ENCODE measurements at regions not wholly inside any gene's neighbourhood (a gene's known extent, or its start where the extent isn't known, plus 50 kb on each side); places are given as distances from the start of the nearest gene placed in this dataset.
A peak's percentile ranks its signal among the peaks of the same experiment; 100 is the strongest.
"Not testable (repeated sequence)": the region's sequence is repeated elsewhere in the genome, so short reads cannot be mapped to it uniquely, and the experiment has no call there.

DNA sequence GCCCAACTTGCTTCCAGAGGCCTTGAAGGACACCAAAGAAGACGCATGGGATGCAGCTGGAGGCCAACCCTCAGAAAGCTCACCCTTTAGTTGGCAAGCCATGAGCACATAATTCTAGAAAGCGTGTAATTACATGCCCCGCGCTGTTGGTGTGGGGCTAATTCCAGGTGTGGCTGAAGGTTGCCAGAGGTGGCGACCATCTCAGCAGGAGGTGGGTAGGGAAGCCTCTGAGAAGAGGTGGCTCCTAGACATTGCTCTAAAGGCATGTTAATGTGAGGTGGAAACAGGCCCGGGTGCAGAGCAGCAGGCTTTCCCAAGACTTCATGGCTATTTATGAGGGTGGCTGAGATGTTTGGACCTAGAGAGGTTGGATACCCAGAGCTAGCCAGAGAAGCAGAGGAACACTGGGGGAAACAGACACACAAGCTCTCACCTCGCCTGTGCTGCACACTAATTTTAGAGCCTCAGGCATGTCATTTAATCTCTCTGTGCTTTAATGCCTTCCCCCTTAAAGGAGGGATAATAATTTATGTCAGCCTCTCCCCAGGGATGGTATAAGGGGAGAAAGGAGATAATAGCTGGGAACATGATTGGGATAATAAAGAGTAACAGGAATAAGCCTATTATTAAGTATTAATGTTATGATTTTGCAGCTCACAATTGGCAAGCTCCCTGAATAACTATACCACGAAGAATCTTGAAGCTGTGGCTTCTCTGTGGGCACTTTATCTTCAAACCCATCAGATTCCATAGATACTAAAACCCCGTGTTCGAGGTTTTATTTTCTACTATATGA is 60.0 kb upstream of the HELT start:
- no peaks in the 10 kb centered on the region for H3K36me3 Mint-ChIP-seq
- ATAC-seq (no peak), DNase-seq (ENCODE audit: low spot score) (no peak)
- peaks cover 7 to 12% of the 10 kb centered on the region in 2 donors for H3K27me3 Mint-ChIP-seq
- H3K4me3 Mint-ChIP-seq: no peak overlapping the region
- no peak overlapping the region for H3K27ac Mint-ChIP-seq
- no peaks in the 10 kb centered on the region for H3K4me1 Mint-ChIP-seq (ENCODE audit: low read depth in 2 of 2)
- H3K9me3 Mint-ChIP-seq: no peaks in the 10 kb centered on the region

GRCh38 chr4:184958923-184959210 is 59.4 kb upstream of the HELT start:
- H3K27me3 Mint-ChIP-seq: peaks cover 7 to 9% of the 10 kb centered on the region in 2 donors
- H3K4me3 Mint-ChIP-seq: no peak overlapping the region
- no peaks in the 10 kb centered on the region for H3K36me3 Mint-ChIP-seq
- no peak for DNase-seq (ENCODE audit: low spot score)
- ATAC-seq: no peak
- no peaks in the 10 kb centered on the region for H3K9me3 Mint-ChIP-seq
- no peaks in the 10 kb centered on the region for H3K4me1 Mint-ChIP-seq (ENCODE audit: low read depth in 2 of 2)
- H3K27ac Mint-ChIP-seq: no peak overlapping the region

DNA sequence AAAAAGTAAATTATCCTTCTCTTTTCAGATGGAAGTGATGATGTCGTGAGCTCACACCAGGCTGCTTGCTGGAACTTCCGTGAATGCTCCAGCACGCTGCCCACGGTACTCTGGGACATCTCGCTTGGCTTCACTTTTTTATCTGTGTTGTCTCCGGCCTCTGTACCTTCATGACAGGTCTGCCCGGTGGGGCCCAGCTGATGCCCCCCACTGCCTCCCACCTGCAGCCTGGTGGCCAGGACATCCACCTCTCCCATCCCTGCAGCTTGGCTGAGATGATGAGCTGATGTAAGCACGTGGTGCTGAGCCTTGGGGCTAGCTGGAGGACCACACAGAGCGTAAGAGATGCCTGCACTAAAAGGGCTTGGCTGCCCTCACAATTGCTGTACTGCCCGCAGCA is 59.0 kb upstream of the HELT start:
- ATAC-seq (no peak), DNase-seq (ENCODE audit: low spot score) (no peak)
- no peak overlapping the region for H3K4me3 Mint-ChIP-seq
- H3K4me1 Mint-ChIP-seq (ENCODE audit: low read depth in 2 of 2): no peaks in the 10 kb centered on the region
- no peaks in the 10 kb centered on the region for H3K36me3 Mint-ChIP-seq
- H3K27ac Mint-ChIP-seq: no peak overlapping the region
- H3K9me3 Mint-ChIP-seq: no peaks in the 10 kb centered on the region
- peaks cover 7 to 9% of the 10 kb centered on the region in 2 donors for H3K27me3 Mint-ChIP-seq

DNA sequence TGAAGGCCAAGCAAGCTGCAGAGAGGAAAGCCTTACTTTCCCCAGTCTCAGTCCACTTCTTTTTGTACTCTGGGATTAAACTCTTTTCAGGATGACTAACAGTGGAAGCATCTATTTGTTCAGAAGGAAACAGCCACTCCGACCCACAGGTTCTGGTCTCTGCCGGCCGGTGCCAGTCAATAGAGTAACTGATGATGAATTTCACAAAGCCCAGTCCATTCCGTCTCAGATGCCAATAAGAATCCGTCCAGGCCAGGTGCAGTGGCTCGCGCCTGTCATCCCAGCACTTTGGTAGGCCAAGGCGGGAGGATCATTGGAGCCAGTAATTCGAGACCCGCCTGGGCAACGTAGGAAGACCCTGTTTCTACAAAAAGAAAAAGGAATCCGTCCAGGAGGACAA is 58.5 kb upstream of the HELT start:
- no peak overlapping the region for H3K4me3 Mint-ChIP-seq
- peaks cover under 1% of the 10 kb centered on the region for H3K9me3 Mint-ChIP-seq
- DNase-seq (ENCODE audit: low spot score) (no peak), ATAC-seq (no peak)
- H3K27me3 Mint-ChIP-seq: peaks cover 9% of the 10 kb centered on the region in 2 donors
- H3K36me3 Mint-ChIP-seq: peaks cover 2% of the 10 kb centered on the region
- peaks cover under 1 to 1% of the 10 kb centered on the region in 2 donors for H3K4me1 Mint-ChIP-seq (ENCODE audit: low read depth in 2 of 2)
- H3K27ac Mint-ChIP-seq: no peak overlapping the region

DNA sequence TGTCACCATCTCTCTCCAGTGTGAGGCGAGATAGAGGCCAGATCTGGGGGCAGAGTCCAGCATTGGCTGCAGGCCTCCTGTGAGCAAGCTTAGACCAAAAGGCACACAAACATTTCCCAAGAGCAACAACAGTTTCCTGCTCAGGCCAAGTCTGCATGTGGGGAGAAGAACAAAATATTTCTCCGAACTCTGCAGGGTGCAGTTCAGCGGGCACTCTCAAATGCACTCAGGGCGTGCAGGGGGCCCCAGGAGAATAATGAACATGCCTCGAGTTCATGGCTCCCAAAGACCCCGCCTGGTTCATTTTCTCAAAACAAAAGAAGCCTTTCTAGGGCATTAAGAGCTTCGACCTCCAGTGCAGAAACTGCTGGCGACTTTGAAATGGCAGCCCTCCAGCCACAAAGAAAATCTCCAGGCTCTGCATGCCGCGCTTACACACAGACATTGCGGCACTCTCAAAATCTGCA is 57.8 kb upstream of the HELT start:
- peaks cover 5 to 6% of the 10 kb centered on the region in 2 donors for H3K4me1 Mint-ChIP-seq (ENCODE audit: low read depth in 2 of 2)
- ATAC-seq (no peak), DNase-seq (ENCODE audit: low spot score) (no peak)
- H3K9me3 Mint-ChIP-seq: peaks cover 3% of the 10 kb centered on the region
- H3K4me3 Mint-ChIP-seq: no peak overlapping the region
- H3K27me3 Mint-ChIP-seq: peaks cover 9 to 14% of the 10 kb centered on the region in 2 donors
- peaks cover 6% of the 10 kb centered on the region for H3K36me3 Mint-ChIP-seq
- H3K27ac Mint-ChIP-seq: no peak overlapping the region

DNA sequence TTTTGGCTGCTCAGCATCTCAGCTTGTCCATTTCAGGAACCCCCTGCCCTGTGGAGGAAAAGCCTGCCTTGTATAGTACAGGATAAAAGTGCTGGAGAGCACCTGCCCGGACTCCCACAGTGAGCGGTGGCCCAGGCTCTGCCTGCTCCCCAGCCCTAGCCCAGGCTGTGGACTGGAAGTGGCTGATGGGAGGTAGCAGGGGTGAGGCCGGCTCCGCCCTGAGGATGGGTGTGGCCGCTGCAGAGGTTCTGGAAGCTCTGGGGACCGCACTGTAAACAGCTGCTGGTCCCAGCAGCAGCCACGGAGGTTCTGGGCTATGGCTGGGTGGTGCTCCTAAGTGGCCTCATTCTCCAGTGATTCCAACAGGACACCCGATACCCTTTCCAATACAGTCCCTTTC is 56.6 kb upstream of the HELT start:
- peaks cover 3% of the 10 kb centered on the region for H3K9me3 Mint-ChIP-seq
- peaks cover 5 to 6% of the 10 kb centered on the region in 2 donors for H3K4me1 Mint-ChIP-seq (ENCODE audit: low read depth in 2 of 2)
- H3K4me3 Mint-ChIP-seq: no peak overlapping the region
- H3K27ac Mint-ChIP-seq: no peak overlapping the region
- peaks cover 6% of the 10 kb centered on the region for H3K36me3 Mint-ChIP-seq
- ATAC-seq (peak in 1 of 2 donors; percentile 43), DNase-seq (ENCODE audit: low spot score) (no peak)
- peaks cover 9 to 14% of the 10 kb centered on the region in 2 donors for H3K27me3 Mint-ChIP-seq

GRCh38 chr4:184962125-184962638 is 56.1 kb upstream of the HELT start:
- DNase-seq (ENCODE audit: low spot score): no peak
- H3K4me1 Mint-ChIP-seq (ENCODE audit: low read depth in 2 of 2): peaks cover 5 to 6% of the 10 kb centered on the region in 2 donors
- ATAC-seq: no peak
- H3K36me3 Mint-ChIP-seq: peaks cover 6% of the 10 kb centered on the region
- peaks cover 8 to 12% of the 10 kb centered on the region in 2 donors for H3K27me3 Mint-ChIP-seq
- no peak overlapping the region for H3K27ac Mint-ChIP-seq
- H3K9me3 Mint-ChIP-seq: peaks cover 3% of the 10 kb centered on the region
- H3K4me3 Mint-ChIP-seq: no peak overlapping the region

- not testable (repeated sequence) for H3K27me3 Mint-ChIP-seq; H3K9me3 Mint-ChIP-seq; ATAC-seq; H3K4me1 Mint-ChIP-seq (ENCODE audit: low read depth in 2 of 2); H3K36me3 Mint-ChIP-seq; DNase-seq (ENCODE audit: low spot score)
- Mint-ChIP-seq H3K4me3 (peak overlapping the region; percentile 91), H3K27ac (peak overlapping the region; percentile 99 to 100)
These were observed 52.9 kb upstream of the HELT start for GRCh38 chr4:184965230-184966050.

DNA sequence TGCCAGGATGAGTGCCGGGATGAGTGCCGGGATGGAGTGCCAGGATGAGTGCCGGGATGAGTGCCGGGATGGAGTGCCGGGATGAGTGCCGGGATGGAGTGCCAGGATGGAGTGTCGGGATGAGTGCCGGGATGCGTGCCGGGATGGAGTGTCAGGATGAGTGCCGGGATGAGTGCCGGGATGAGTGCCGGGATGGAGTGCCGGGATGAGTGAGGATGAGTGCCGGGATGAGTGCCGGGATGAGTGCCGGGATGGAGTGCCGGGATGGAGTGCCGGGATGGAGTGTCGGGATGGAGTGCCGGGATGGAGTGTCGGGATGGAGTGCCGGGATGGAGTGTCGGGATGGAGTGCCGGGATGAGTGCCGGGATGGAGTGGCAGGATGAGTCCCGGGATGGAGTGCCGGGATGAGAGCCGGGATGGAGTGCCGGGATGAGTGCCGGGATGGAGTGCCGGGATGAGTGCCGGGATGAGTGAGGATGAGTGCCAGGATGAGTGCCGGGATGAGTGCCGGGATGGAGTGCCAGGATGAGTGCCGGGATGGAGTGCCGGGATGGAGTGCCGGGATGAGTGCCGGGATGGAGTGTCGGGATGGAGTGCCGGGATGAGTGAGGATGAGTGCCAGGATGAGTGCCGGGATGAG is 52.1 kb upstream of the HELT start:
- not testable (repeated sequence) for DNase-seq (ENCODE audit: low spot score); H3K4me1 Mint-ChIP-seq (ENCODE audit: low read depth in 2 of 2); H3K9me3 Mint-ChIP-seq; H3K27me3 Mint-ChIP-seq; ATAC-seq; H3K36me3 Mint-ChIP-seq; H3K4me3 Mint-ChIP-seq
- peak overlapping the region; percentile 99 to 100 for H3K27ac Mint-ChIP-seq

DNA sequence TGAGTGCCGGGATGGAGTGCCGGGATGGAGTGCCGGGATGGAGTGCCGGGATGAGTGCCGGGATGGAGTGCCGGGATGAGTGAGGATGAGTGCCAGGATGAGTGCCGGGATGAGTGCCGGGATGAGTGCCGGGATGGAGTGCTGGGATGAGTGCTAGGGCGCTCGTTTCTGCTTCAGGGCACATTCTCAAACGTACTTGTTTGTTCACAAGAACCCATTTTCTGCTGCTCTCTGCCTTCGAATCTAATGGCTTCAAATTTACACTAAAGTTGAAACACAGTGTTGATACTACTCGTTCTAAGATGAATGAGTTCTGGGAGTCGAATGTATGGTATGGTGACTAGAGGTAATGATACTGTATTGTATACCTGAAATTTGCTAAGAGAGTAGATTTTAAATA is 50.6 kb upstream of the HELT start:
- not testable (repeated sequence) for DNase-seq (ENCODE audit: low spot score); H3K4me1 Mint-ChIP-seq (ENCODE audit: low read depth in 2 of 2); ATAC-seq; H3K9me3 Mint-ChIP-seq
- Mint-ChIP-seq H3K36me3 (peaks cover 12% of the 10 kb centered on the region), H3K4me3 (peak overlapping the region; percentile 52), H3K27ac (peak overlapping the region; percentile 64 to 76), H3K27me3 (peaks cover 12 to 22% of the 10 kb centered on the region in 2 donors)

DNA sequence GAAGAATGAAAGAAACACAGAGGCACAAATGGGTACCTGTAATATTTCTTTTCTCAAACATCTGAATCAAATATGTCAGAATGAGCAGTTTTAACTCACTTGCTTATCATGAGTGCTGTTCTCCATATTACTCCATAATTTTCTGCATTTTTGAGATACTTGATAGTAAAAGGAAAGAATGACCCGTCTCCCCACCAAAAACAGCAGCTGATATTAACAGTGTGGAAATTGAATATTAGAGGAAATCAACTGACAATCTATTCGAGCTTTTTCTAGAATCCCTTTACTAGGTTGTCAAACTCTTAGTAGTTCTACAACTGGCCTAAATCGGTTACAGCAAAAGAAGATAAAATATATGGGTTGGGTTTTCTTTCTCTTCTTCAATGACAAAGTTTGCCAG is 49.9 kb upstream of the HELT start:
- Mint-ChIP-seq H3K4me1 (ENCODE audit: low read depth in 2 of 2) (peaks cover 6 to 8% of the 10 kb centered on the region in 2 donors), H3K9me3 (peaks cover 7% of the 10 kb centered on the region), H3K36me3 (peaks cover 12% of the 10 kb centered on the region), H3K27ac (peak overlapping the region; percentile 64 to 76), H3K27me3 (peaks cover 17 to 27% of the 10 kb centered on the region in 2 donors), H3K4me3 (no peak overlapping the region)
- no peak for ATAC-seq
- DNase-seq (ENCODE audit: low spot score): no peak

All from natural killer cell treated with Interleukin-12 subunit alpha and Interleukin-12 subunit beta and Interleukin-15 and Interleukin-18, amount 100 ng/mL, for 72 hours (primary cell).